GM23338 (cell line): ENCODE measurements at regions not wholly inside any gene's neighbourhood (a gene's known extent, or its start where the extent isn't known, plus 50 kb on each side); places are given as distances from the start of the nearest gene placed in this dataset.

Experiments used
- ATAC-seq: fragments of 200-7000 bp; cut with Tn5 transposase; 3 replicates; pipeline ENCODE4 v1.9.1; 2020
- DNase-seq: peaks from one replicate; pipeline ENCODE4 v3.0.0-alpha.2; 2015; ENCODE audit warnings: low spot score
- H2AFZ ChIP-seq: fragments of 200-600 bp; sonication (generic); 2 replicates; pipeline ENCODE4 v1.8.0; 2016; ENCODE audit warnings: antibody characterized with exemption, mild to moderate bottlenecking, moderate library complexity
- H3F3A ChIP-seq: fragments of 200-600 bp; sonication (generic); replicated peaks from 2 replicates; pipeline ENCODE4 v1.8.0; 2017; ENCODE audit warnings: antibody characterized with exemption, mixed run types, low read depth
- H3K27ac ChIP-seq: fragments of 200-600 bp; sonication (generic); 2 replicates; pipeline ENCODE4 v1.6.1; 2016; ENCODE audit warnings: low read depth
- H3K27me3 ChIP-seq: fragments of 200-600 bp; sonication (generic); 2 replicates; pipeline ENCODE4 v1.8.0; 2016; ENCODE audit warnings: mild to moderate bottlenecking, mixed run types, moderate library complexity; ENCODE audit not compliant: insufficient read depth
- H3K36me3 ChIP-seq: fragments of 200-600 bp; sonication (generic); 2 replicates; pipeline ENCODE4 v1.8.0; 2016; ENCODE audit warnings: mild to moderate bottlenecking; ENCODE audit not compliant: insufficient read depth
- H3K4me1 ChIP-seq: fragments of 200-600 bp; sonication (generic); 2 replicates; pipeline ENCODE4 v1.8.0; 2016; ENCODE audit warnings: mild to moderate bottlenecking, moderate library complexity; ENCODE audit not compliant: insufficient read depth
- H3K4me2 ChIP-seq: fragments of 200-600 bp; sonication (generic); 2 replicates; pipeline ENCODE4 v1.7.1; 2017; ENCODE audit warnings: mixed run types
- H3K4me3 ChIP-seq: fragments of 200-600 bp; sonication (generic); 2 replicates; pipeline ENCODE4 v1.6.1; 2016; ENCODE audit warnings: mixed run types
- H3K79me2 ChIP-seq: fragments of 200-600 bp; sonication (generic); replicated peaks from 2 replicates; pipeline ENCODE4 v1.8.0; 2017; ENCODE audit warnings: mild to moderate bottlenecking; ENCODE audit not compliant: insufficient read depth
- H3K9me2 ChIP-seq: fragments of 200-600 bp; sonication (generic); 2 replicates; pipeline ENCODE4 v1.8.0; 2017; ENCODE audit not compliant: insufficient read depth
- H4K20me1 ChIP-seq: fragments of 200-600 bp; sonication (generic); replicated peaks from 2 replicates; pipeline ENCODE4 v1.8.0; 2017; ENCODE audit warnings: mild to moderate bottlenecking; ENCODE audit not compliant: insufficient read depth
- H3K27ac Mint-ChIP-seq: 2 replicates; pipeline ENCODE4 v1.8.0; 2020; ENCODE audit warnings: inconsistent platforms, mild to moderate bottlenecking, moderate library complexity, mixed read lengths
- H3K27me3 Mint-ChIP-seq: 3 replicates; pipeline ENCODE4 v1.8.0; 2022; ENCODE audit warnings: low read depth, mild to moderate bottlenecking, moderate library complexity, mixed read lengths, inconsistent platforms; ENCODE audit not compliant: insufficient read depth, poor library complexity
- H3K36me3 Mint-ChIP-seq: 3 replicates; pipeline ENCODE4 v1.8.0; 2021; ENCODE audit warnings: low read depth, mild to moderate bottlenecking, inconsistent platforms, moderate library complexity, mixed read lengths
- H3K4me1 Mint-ChIP-seq: 3 replicates; pipeline ENCODE4 v1.8.0; 2020; ENCODE audit warnings: mild to moderate bottlenecking, inconsistent platforms, mixed read lengths
- H3K4me3 Mint-ChIP-seq: 3 replicates; pipeline ENCODE4 v1.8.0; 2021; ENCODE audit warnings: moderate library complexity, mild to moderate bottlenecking, inconsistent platforms, mixed read lengths
- H3K9me3 Mint-ChIP-seq: 3 replicates; pipeline ENCODE4 v1.8.0; 2020; ENCODE audit warnings: moderate library complexity, mild to moderate bottlenecking, inconsistent platforms, mixed read lengths
- CREB1 ChIP-seq: fragments of 250-450 bp; sonication (Bioruptor Pico); IDR thresholded peaks from 2 replicates; pipeline ENCODE4 v1.5.0; 2020; ENCODE audit warnings: low read depth, mild to moderate bottlenecking, moderate library complexity
- EZH2 ChIP-seq: fragments of 200-600 bp; sonication (generic); IDR thresholded peaks from one replicate; pipeline ENCODE4 v1.8.0; 2017; ENCODE audit warnings: antibody characterized with exemption, mild to moderate bottlenecking, low read depth; ENCODE audit not compliant: unreplicated experiment
- EZH2phosphoT487 ChIP-seq: fragments of 200-600 bp; sonication (generic); IDR thresholded peaks from one replicate; pipeline ENCODE4 v1.8.1; 2018; ENCODE audit warnings: antibody characterized with exemption; ENCODE audit not compliant: unreplicated experiment
- STAT1 ChIP-seq: IDR thresholded peaks from one replicate; pipeline ENCODE4 v1.6.1; 2016; ENCODE audit warnings: antibody characterized with exemption; ENCODE audit not compliant: unreplicated experiment
- TF ChIP-seq, protein P1 (sequence below): fragments of 250-450 bp; sonication (Bioruptor Pico); IDR thresholded peaks from 2 replicates; pipeline ENCODE4 v1.5.0; 2020; ENCODE audit warnings: mild to moderate bottlenecking, moderate library complexity
- TF ChIP-seq, protein P2 (sequence below): IDR thresholded peaks from one replicate; pipeline ENCODE4 v1.6.1; 2018; ENCODE audit warnings: antibody characterized with exemption; ENCODE audit not compliant: unreplicated experiment

DNA sequence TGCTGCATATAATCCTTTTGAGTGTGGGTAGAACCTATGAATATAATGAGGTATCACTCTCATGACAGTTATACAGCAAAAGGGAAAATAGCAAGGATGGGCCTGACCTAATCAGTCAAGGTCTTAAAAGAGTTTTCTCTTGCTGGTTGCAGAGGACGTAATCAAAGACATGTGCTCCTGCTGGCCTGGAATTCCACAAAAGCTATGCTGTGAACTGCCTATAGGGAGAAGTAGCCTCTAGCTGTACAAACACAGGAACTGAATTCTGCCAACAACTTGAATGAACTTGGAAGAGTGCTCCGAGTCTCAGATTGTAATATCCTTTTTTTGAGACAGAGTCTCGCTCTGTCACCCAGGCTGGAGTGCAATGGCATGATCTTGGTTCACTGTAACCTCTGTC lies 195.6 kb downstream of the PLK2 start (continued):
- TF ChIP-seq, protein P1, sequence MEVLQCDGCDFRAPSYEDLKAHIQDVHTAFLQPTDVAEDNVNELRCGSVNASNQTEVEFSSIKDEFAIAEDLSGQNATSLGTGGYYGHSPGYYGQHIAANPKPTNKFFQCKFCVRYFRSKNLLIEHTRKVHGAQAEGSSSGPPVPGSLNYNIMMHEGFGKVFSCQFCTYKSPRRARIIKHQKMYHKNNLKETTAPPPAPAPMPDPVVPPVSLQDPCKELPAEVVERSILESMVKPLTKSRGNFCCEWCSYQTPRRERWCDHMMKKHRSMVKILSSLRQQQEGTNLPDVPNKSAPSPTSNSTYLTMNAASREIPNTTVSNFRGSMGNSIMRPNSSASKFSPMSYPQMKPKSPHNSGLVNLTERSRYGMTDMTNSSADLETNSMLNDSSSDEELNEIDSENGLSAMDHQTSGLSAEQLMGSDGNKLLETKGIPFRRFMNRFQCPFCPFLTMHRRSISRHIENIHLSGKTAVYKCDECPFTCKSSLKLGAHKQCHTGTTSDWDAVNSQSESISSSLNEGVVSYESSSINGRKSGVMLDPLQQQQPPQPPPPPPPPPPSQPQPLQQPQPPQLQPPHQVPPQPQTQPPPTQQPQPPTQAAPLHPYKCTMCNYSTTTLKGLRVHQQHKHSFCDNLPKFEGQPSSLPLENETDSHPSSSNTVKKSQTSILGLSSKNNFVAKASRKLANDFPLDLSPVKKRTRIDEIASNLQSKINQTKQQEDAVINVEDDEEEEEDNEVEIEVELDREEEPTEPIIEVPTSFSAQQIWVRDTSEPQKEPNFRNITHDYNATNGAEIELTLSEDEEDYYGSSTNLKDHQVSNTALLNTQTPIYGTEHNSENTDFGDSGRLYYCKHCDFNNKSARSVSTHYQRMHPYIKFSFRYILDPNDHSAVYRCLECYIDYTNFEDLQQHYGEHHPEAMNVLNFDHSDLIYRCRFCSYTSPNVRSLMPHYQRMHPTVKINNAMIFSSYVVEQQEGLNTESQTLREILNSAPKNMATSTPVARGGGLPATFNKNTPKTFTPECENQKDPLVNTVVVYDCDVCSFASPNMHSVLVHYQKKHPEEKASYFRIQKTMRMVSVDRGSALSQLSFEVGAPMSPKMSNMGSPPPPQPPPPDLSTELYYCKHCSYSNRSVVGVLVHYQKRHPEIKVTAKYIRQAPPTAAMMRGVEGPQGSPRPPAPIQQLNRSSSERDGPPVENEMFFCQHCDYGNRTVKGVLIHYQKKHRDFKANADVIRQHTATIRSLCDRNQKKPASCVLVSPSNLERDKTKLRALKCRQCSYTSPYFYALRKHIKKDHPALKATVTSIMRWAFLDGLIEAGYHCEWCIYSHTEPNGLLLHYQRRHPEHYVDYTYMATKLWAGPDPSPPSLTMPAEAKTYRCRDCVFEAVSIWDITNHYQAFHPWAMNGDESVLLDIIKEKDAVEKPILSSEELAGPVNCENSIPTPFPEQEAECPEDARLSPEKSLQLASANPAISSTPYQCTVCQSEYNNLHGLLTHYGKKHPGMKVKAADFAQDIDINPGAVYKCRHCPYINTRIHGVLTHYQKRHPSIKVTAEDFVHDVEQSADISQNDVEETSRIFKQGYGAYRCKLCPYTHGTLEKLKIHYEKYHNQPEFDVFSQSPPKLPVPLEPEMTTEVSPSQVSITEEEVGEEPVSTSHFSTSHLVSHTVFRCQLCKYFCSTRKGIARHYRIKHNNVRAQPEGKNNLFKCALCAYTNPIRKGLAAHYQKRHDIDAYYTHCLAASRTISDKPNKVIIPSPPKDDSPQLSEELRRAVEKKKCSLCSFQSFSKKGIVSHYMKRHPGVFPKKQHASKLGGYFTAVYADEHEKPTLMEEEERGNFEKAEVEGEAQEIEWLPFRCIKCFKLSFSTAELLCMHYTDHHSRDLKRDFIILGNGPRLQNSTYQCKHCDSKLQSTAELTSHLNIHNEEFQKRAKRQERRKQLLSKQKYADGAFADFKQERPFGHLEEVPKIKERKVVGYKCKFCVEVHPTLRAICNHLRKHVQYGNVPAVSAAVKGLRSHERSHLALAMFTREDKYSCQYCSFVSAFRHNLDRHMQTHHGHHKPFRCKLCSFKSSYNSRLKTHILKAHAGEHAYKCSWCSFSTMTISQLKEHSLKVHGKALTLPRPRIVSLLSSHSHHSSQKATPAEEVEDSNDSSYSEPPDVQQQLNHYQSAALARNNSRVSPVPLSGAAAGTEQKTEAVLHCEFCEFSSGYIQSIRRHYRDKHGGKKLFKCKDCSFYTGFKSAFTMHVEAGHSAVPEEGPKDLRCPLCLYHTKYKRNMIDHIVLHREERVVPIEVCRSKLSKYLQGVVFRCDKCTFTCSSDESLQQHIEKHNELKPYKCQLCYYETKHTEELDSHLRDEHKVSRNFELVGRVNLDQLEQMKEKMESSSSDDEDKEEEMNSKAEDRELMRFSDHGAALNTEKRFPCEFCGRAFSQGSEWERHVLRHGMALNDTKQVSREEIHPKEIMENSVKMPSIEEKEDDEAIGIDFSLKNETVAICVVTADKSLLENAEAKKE (CRISPR knock-in tag), result no peak
- TF ChIP-seq EZH2phosphoT487, result no peak

DNA sequence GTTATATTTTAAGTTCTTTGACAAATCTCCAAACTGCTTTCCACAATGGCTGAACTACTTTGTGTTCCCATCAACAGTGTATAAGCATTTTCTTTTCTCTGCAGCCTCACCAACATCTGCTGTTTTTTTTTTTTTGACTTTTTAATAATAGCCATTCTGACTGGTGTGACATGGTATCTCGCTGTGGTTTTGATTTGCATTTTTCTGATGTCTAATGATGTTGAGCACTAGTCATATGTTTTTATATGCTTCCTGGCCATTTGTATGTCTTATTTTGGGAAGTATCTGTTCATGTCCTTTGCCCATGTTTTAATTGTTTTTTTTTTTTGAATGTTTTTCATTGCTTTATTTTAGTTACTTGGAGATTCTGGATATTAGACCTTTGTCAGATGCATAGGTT lies 196.6 kb downstream of the PLK2 start:
- no peaks in the 10 kb centered on the region for H4K20me1 ChIP-seq
- H3K79me2 ChIP-seq, result no peaks in the 10 kb centered on the region
- H3K4me2 ChIP-seq, result no peak overlapping the region
- no peak overlapping the region for H3K4me3 ChIP-seq
- H3K4me1 ChIP-seq, result peaks cover 3% of the 10 kb centered on the region; the same call in 1 of the 2 replicates
- Mint-ChIP-seq H3K4me1 (peaks cover 13% of the 10 kb centered on the region), H3K27me3 (no peaks in the 10 kb centered on the region), H3K36me3 (no peaks in the 10 kb centered on the region), H3K27ac (no peak overlapping the region), H3K9me3 (no peaks in the 10 kb centered on the region), H3K4me3 (no peak overlapping the region)
- H3K9me2 ChIP-seq, result peaks cover 7% of the 10 kb centered on the region; the same call in 1 of the 2 replicates
- H3K36me3 ChIP-seq, result no peaks in the 10 kb centered on the region
- H3K27ac ChIP-seq, result no peak overlapping the region
- no peak for DNase-seq
- no peaks in the 10 kb centered on the region for H3K27me3 ChIP-seq
- H2AFZ ChIP-seq, result no peak overlapping the region
- H3F3A ChIP-seq, result no peaks in the 10 kb centered on the region
- no peak for ATAC-seq
- TF ChIP-seq EZH2phosphoT487, result no peak
- TF ChIP-seq STAT1, result no peak
- TF ChIP-seq, protein P1 (CRISPR knock-in tag), result no peak
- TF ChIP-seq, protein P2, sequence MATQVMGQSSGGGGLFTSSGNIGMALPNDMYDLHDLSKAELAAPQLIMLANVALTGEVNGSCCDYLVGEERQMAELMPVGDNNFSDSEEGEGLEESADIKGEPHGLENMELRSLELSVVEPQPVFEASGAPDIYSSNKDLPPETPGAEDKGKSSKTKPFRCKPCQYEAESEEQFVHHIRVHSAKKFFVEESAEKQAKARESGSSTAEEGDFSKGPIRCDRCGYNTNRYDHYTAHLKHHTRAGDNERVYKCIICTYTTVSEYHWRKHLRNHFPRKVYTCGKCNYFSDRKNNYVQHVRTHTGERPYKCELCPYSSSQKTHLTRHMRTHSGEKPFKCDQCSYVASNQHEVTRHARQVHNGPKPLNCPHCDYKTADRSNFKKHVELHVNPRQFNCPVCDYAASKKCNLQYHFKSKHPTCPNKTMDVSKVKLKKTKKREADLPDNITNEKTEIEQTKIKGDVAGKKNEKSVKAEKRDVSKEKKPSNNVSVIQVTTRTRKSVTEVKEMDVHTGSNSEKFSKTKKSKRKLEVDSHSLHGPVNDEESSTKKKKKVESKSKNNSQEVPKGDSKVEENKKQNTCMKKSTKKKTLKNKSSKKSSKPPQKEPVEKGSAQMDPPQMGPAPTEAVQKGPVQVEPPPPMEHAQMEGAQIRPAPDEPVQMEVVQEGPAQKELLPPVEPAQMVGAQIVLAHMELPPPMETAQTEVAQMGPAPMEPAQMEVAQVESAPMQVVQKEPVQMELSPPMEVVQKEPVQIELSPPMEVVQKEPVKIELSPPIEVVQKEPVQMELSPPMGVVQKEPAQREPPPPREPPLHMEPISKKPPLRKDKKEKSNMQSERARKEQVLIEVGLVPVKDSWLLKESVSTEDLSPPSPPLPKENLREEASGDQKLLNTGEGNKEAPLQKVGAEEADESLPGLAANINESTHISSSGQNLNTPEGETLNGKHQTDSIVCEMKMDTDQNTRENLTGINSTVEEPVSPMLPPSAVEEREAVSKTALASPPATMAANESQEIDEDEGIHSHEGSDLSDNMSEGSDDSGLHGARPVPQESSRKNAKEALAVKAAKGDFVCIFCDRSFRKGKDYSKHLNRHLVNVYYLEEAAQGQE, result no peak
- no peak for TF ChIP-seq CREB1 (CRISPR knock-in tag)
- TF ChIP-seq EZH2, result no peak
